ENCODE measurements at regions not wholly inside any gene's neighbourhood (a gene's known extent, or its start where the extent isn't known, plus 50 kb on each side); places are given as distances from the start of the nearest gene placed in this dataset.

- peaks cover 81 to 96% of the 10 kb centered on the region in 2 experiments for H3K27me3 ChIP-seq (ENCODE audit: control insufficient read depth in 1 of 2, insufficient read depth in 2 of 2, low read length in 2 of 2)
- no peak overlapping the region for H3K27ac Mint-ChIP-seq
- TF ChIP-seq, protein P1, sequence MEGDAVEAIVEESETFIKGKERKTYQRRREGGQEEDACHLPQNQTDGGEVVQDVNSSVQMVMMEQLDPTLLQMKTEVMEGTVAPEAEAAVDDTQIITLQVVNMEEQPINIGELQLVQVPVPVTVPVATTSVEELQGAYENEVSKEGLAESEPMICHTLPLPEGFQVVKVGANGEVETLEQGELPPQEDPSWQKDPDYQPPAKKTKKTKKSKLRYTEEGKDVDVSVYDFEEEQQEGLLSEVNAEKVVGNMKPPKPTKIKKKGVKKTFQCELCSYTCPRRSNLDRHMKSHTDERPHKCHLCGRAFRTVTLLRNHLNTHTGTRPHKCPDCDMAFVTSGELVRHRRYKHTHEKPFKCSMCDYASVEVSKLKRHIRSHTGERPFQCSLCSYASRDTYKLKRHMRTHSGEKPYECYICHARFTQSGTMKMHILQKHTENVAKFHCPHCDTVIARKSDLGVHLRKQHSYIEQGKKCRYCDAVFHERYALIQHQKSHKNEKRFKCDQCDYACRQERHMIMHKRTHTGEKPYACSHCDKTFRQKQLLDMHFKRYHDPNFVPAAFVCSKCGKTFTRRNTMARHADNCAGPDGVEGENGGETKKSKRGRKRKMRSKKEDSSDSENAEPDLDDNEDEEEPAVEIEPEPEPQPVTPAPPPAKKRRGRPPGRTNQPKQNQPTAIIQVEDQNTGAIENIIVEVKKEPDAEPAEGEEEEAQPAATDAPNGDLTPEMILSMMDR (IDR thresholded peaks at IDR 0.05): no peak
Observed at GRCh38 chr17:49906531-49907136, 58.8 kb upstream of the TAC4 start.

GRCh38 chr17:49907279-49907678, 59.4 kb upstream of the TAC4 start:
- DNase-seq (no peak), ATAC-seq (ENCODE audit: poor library complexity) (no peak)
- intact Hi-C loops (cut with DNase I, micrococcal nuclease): no loop called here
- H3K4me1 Mint-ChIP-seq (ENCODE audit: low read depth): no peaks in the 10 kb centered on the region
- peaks cover 96% of the 10 kb centered on the region for H3K27me3 Mint-ChIP-seq
- Histone ChIP-seq H3K36me3 (ENCODE audit: insufficient read depth, low read length) (no peaks in the 10 kb centered on the region), H3K27ac (ENCODE audit: low read depth in 1 of 2, low read length in 2 of 2) (no peak overlapping the region), H3K27me3 (ENCODE audit: control insufficient read depth in 1 of 2, insufficient read depth in 2 of 2, low read length in 2 of 2) (peaks cover 79 to 97% of the 10 kb centered on the region in 2 experiments), H3K4me3 (ENCODE audit: low read length) (no peak overlapping the region), H3K4me1 (ENCODE audit: insufficient read depth, low read length) (peaks cover 9% of the 10 kb centered on the region), H3K9me3 (ENCODE audit: control insufficient read depth in 1 of 2, insufficient read depth in 1 of 2, low read length in 2 of 2) (peaks cover 0 to 15% of the 10 kb centered on the region in 2 experiments)
- H3K36me3 Mint-ChIP-seq (ENCODE audit: low read depth): no peaks in the 10 kb centered on the region
- H3K27ac Mint-ChIP-seq: no peak overlapping the region
- ChIA-PET CTCF (no interaction called here), POLR2A (no interaction called here)
- no peak overlapping the region for H3K4me3 Mint-ChIP-seq
- H3K9me3 Mint-ChIP-seq: no peaks in the 10 kb centered on the region
- TF ChIP-seq, protein P1 (IDR thresholded peaks at IDR 0.05): no peak

More at GRCh38 chr17:49906531-49907136, 58.8 kb upstream of the TAC4 start:
- H3K4me3 ChIP-seq (ENCODE audit: low read length): no peak overlapping the region
- Mint-ChIP-seq H3K36me3 (ENCODE audit: low read depth) (no peaks in the 10 kb centered on the region), H3K4me3 (no peak overlapping the region), H3K9me3 (no peaks in the 10 kb centered on the region), H3K27me3 (peaks cover 91% of the 10 kb centered on the region), H3K4me1 (ENCODE audit: low read depth) (no peaks in the 10 kb centered on the region)
- peaks cover 13% of the 10 kb centered on the region for H3K4me1 ChIP-seq (ENCODE audit: insufficient read depth, low read length)
- intact Hi-C loops (cut with DNase I, micrococcal nuclease): no loop called here
- H3K36me3 ChIP-seq (ENCODE audit: insufficient read depth, low read length): no peaks in the 10 kb centered on the region
- ChIA-PET POLR2A (no interaction called here), CTCF (no interaction called here)
- ATAC-seq (ENCODE audit: poor library complexity) (no peak), DNase-seq (no peak)
- H3K27ac ChIP-seq (ENCODE audit: low read depth in 1 of 2, low read length in 2 of 2): no peak overlapping the region
- H3K9me3 ChIP-seq (ENCODE audit: control insufficient read depth in 1 of 2, insufficient read depth in 1 of 2, low read length in 2 of 2): peaks cover 0 to 16% of the 10 kb centered on the region in 2 experiments

- H3K9me3 Mint-ChIP-seq: no peaks in the 10 kb centered on the region
- Histone ChIP-seq H3K4me1 (ENCODE audit: insufficient read depth, low read length) (peaks cover 8% of the 10 kb centered on the region), H3K27ac (ENCODE audit: low read depth in 1 of 2, low read length in 2 of 2) (no peak overlapping the region), H3K9me3 (ENCODE audit: control insufficient read depth in 1 of 2, insufficient read depth in 1 of 2, low read length in 2 of 2) (peaks cover 0 to 10% of the 10 kb centered on the region in 2 experiments), H3K36me3 (ENCODE audit: insufficient read depth, low read length) (no peaks in the 10 kb centered on the region), H3K27me3 (ENCODE audit: control insufficient read depth in 1 of 2, insufficient read depth in 2 of 2, low read length in 2 of 2) (peaks cover 68 to 81% of the 10 kb centered on the region in 2 experiments), H3K4me3 (ENCODE audit: low read length) (no peak overlapping the region)
- peaks cover 96% of the 10 kb centered on the region for H3K27me3 Mint-ChIP-seq
- no peaks in the 10 kb centered on the region for H3K4me1 Mint-ChIP-seq (ENCODE audit: low read depth)
- ATAC-seq (ENCODE audit: poor library complexity) (no peak), DNase-seq (no peak)
- ChIA-PET POLR2A (no interaction called here), CTCF (interaction anchor here (0.6 kb wide), 1 partner anchor 15 kb away, joined by 3 read pairs; no protein-coding TSS in a partner anchor)
- TF ChIP-seq, protein P1 (IDR thresholded peaks at IDR 0.05): no peak
- H3K4me3 Mint-ChIP-seq: no peak overlapping the region
- no peaks in the 10 kb centered on the region for H3K36me3 Mint-ChIP-seq (ENCODE audit: low read depth)
- intact Hi-C loops (cut with DNase I, micrococcal nuclease): no loop called here
- no peak overlapping the region for H3K27ac Mint-ChIP-seq
Observed at GRCh38 chr17:49908782-49909714, 59.9 kb upstream of the DLX4 start.
